Stomach (tissue), 8 donors: ENCODE measurements at regions not wholly inside any gene's neighbourhood (a gene's known extent, or its start where the extent isn't known, plus 50 kb on each side); places are given as distances from the start of the nearest gene placed in this dataset.

Source experiments
- DNase-seq, 2 donors: peaks; one replicate each; pipeline versions ENCODE4 v3.0.0 to v3.0.0-alpha.2; 2013 to 2019
- H3K27ac ChIP-seq, 5 donors: fragments of 200-600 bp in 4 of 5; sonication (generic) in 4 of 5; one replicate each; pipeline ENCODE4 v1.5.1; 2013 to 2019; ENCODE audit warnings: mild to moderate bottlenecking in 1 of 5, moderate library complexity in 1 of 5
- H3K27me3 ChIP-seq, 3 donors: fragments of 200-600 bp; sonication (generic); one replicate each; pipeline ENCODE4 v1.5.1; 2017 to 2019; ENCODE audit warnings: mixed run types in 1 of 3
- H3K36me3 ChIP-seq, 4 donors: fragments of 200-600 bp; sonication (generic); 1 replicate in 3 of 4; 2 replicates in 1 of 4; pipeline ENCODE4 v1.5.1; 2016 to 2019
- H3K4me1 ChIP-seq, 4 donors: fragments of 200-600 bp; sonication (generic); one replicate each; pipeline ENCODE4 v1.5.1; 2016 to 2019
- H3K4me3 ChIP-seq, 4 donors: fragments of 200-600 bp; sonication (generic) in 3 of 4; one replicate each; pipeline ENCODE4 v1.5.1; 2016 to 2019; ENCODE audit warnings: mild to moderate bottlenecking in 1 of 4
- H3K9me3 ChIP-seq, 4 donors: fragments of 200-600 bp; sonication (generic); one replicate each; pipeline ENCODE4 v1.5.1; 2016 to 2019
- EP300 ChIP-seq: sonication (generic); formaldehyde crosslinking; IDR thresholded peaks from one replicate; pipeline ENCODE4 v1.6.1; 2017; ENCODE audit warnings: antibody characterized with exemption
- POLR2A ChIP-seq, 4 donors: fragments of 450-650 bp; IDR thresholded peaks; one replicate each; pipeline ENCODE4 v1.6.1; 2016; ENCODE audit warnings: antibody characterized with exemption in 4 of 4, control low read depth in 2 of 4, mild to moderate bottlenecking in 1 of 4, moderate library complexity in 1 of 4
- POLR2AphosphoS5 ChIP-seq, 3 donors: sonication (generic); formaldehyde crosslinking; IDR thresholded peaks; one replicate each; pipeline ENCODE4 v1.6.1; 2016; ENCODE audit warnings: antibody characterized with exemption in 3 of 3
- WGBS, 5 donors: extraction: QIAGEN DNeasy Blood & Tissue Kit in 3 of 5; methylation state at CpG; one replicate each; pipeline versions ENCODE4 v1.1.5 to v1.1.7; 2013 to 2018; 5-methylcytosine and 5-hydroxymethylcytosine counted together
- intact Hi-C: fragments of 100-400 bp; cut with DNase I; formaldehyde crosslinking; loops from one replicate; pipeline ENCODE4 v1.15.1; 2023; ENCODE audit warnings: low total_unique reads
- TF ChIP-seq, protein P1 (sequence below), 7 experiments: fragments of 450-650 bp in 4 of 7; fragments of 200-600 bp in 3 of 7; sonication (generic) in 3 of 7; IDR thresholded peaks; one replicate each; pipeline ENCODE4 v1.5.1; 2016 to 2019; ENCODE audit warnings: antibody characterized with exemption in 7 of 7, control low read depth in 2 of 7, mild to moderate bottlenecking in 1 of 7
- donor health status: healthy with polysubstance abuse.
- donor health status: Bipolar disorder and iron deficiency.
- donor health status: healthy.

DNA sequence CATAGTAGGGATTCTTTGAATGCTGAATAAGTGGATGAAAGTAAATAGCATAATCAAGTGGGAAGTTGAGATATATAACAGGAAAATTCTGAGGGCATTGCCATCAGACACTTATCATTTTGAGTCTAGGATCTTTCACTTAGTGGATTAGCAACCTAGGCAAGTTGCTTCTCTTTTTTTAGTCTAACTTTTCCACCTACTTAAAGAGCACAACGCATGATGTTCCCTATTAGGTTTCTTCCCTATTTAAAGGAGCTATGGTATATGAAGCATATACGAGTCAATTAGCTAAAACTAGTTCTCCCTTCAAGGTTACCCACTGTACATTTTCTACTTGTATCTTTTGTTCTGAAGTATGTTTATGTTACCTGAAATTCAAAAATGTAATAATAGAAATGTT is 67.1 kb upstream of the HS3ST1 start:
- intact Hi-C loops: no loop called here
- H3K4me3 ChIP-seq: no peak overlapping the region
- H3K27me3 ChIP-seq: no peaks in the 10 kb centered on the region
- peaks cover 0 to 8% (median 2%) of the 10 kb centered on the region in 4 donors for H3K9me3 ChIP-seq
- no peak overlapping the region for H3K27ac ChIP-seq
- no peak for DNase-seq
- WGBS, 5 donors: 75 to 93% (median 84%) methylated on average over 2 of the region's 2 CpGs
- TF ChIP-seq POLR2A (IDR thresholded peaks at IDR 0.05) (no peak), EP300 (no peak), POLR2AphosphoS5 (IDR thresholded peaks at IDR 0.05) (no peak)
- TF ChIP-seq, protein P1, sequence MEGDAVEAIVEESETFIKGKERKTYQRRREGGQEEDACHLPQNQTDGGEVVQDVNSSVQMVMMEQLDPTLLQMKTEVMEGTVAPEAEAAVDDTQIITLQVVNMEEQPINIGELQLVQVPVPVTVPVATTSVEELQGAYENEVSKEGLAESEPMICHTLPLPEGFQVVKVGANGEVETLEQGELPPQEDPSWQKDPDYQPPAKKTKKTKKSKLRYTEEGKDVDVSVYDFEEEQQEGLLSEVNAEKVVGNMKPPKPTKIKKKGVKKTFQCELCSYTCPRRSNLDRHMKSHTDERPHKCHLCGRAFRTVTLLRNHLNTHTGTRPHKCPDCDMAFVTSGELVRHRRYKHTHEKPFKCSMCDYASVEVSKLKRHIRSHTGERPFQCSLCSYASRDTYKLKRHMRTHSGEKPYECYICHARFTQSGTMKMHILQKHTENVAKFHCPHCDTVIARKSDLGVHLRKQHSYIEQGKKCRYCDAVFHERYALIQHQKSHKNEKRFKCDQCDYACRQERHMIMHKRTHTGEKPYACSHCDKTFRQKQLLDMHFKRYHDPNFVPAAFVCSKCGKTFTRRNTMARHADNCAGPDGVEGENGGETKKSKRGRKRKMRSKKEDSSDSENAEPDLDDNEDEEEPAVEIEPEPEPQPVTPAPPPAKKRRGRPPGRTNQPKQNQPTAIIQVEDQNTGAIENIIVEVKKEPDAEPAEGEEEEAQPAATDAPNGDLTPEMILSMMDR (IDR thresholded peaks at IDR 0.05): no peak
- H3K4me1 ChIP-seq: no peaks in the 10 kb centered on the region
- H3K36me3 ChIP-seq: no peaks in the 10 kb centered on the region

DNA sequence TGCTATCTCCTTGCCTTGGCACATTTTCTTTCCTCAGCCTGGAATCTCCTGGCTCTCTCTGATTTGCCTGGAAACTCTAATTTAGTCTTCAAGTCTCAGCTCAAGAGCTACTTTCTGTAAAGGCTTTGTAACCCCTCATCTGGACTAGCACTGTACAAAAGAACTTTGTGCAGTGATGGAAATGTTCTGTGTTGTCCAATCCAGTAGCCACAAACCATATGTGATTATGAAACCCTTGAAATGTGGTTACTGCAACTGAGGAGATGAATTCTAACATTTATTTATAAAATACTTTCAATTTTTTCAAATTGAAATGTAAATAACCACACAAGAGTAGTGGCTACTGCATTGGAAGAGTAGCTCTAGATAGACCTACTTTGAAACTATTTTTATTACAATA is 66.6 kb upstream of the HS3ST1 start:
- intact Hi-C loops: no loop called here
- H3K36me3 ChIP-seq: no peaks in the 10 kb centered on the region
- no peak overlapping the region for H3K4me3 ChIP-seq
- peaks cover 0 to 8% (median 2%) of the 10 kb centered on the region in 4 donors for H3K9me3 ChIP-seq
- H3K27ac ChIP-seq: no peak overlapping the region
- no peak for DNase-seq
- no peaks in the 10 kb centered on the region for H3K4me1 ChIP-seq
- no peaks in the 10 kb centered on the region for H3K27me3 ChIP-seq
- TF ChIP-seq POLR2A (IDR thresholded peaks at IDR 0.05): no peak
- TF ChIP-seq, protein P1 (IDR thresholded peaks at IDR 0.05): no peak

DNA sequence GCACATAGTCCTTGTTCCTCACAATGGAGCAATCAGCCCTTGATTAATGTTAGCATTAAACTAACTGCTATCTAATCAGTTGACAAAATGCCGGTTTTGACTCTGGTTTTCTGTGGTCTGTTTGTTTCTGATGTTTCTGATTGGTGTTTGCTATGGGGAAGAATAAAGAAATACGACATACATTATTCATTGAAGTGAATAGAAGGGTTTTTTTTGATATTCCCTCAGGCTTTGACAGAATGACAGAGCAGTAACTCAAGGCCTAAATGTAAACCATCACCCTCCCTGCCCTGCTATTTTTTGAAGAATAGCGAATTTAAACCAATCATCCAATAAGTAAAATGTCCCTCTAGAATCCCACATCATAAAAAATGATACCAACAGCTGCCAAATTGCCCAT is 65.5 kb upstream of the HS3ST1 start:
- TF ChIP-seq, protein P1 (IDR thresholded peaks at IDR 0.05): no peak
- no peak for TF ChIP-seq POLR2AphosphoS5 (IDR thresholded peaks at IDR 0.05)
- TF ChIP-seq POLR2A (IDR thresholded peaks at IDR 0.05): no peak
- TF ChIP-seq EP300: no peak
- no peaks in the 10 kb centered on the region for H3K4me1 ChIP-seq
- 39 to 53% (median 49%) methylated on average over 3 of the region's 3 CpGs for WGBS, 5 donors
- intact Hi-C loops: no loop called here
- no peak overlapping the region for H3K4me3 ChIP-seq
- no peaks in the 10 kb centered on the region for H3K36me3 ChIP-seq
- no peak for DNase-seq
- no peak overlapping the region for H3K27ac ChIP-seq
- no peaks in the 10 kb centered on the region for H3K27me3 ChIP-seq
- peaks cover 0 to 8% (median 2%) of the 10 kb centered on the region in 4 donors for H3K9me3 ChIP-seq

DNA sequence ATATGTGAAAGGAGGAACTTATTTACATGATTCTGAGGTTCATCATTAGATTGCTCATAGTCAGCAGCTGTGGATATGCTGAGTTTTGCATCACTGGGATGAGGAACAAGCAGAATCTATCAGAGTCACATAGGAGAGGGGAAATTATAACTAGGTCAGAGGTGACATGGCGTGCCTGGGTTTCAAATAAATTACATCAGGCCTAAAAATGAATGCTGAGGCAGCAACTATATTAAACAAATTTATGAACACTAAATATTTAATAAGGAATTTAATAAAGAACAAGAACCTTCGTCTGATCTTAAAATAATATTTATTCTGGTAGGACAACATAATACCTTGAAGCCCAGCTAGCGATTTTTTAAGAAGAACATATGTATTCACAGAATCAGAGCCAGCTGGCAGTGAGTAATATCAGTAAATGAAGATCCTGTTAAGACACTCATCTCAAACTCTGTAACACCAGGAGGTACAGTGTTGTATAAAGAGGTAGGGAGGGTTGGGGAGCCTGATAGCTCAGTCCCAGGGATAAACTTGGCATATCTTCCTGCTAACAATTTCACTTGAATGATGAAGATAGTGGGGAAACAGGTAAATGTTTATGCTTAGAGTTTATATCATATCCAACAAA is 60.9 kb upstream of the HS3ST1 start:
- intact Hi-C loops: no loop called here
- no peak for TF ChIP-seq POLR2AphosphoS5 (IDR thresholded peaks at IDR 0.05)
- no peak for TF ChIP-seq POLR2A (IDR thresholded peaks at IDR 0.05)
- TF ChIP-seq, protein P1 (IDR thresholded peaks at IDR 0.05): no peak
- no peak for TF ChIP-seq EP300
- H3K27ac ChIP-seq: peak overlapping the region in 1 of 5 donors; percentile 21
- 44 to 63% (median 50%) methylated on average over 3 of the region's 3 CpGs for WGBS, 5 donors
- no peaks in the 10 kb centered on the region for H3K36me3 ChIP-seq
- H3K9me3 ChIP-seq: no peaks in the 10 kb centered on the region
- peaks cover 0 to 11% (median 0%) of the 10 kb centered on the region in 4 donors for H3K4me1 ChIP-seq
- DNase-seq: no peak
- no peak overlapping the region for H3K4me3 ChIP-seq
- H3K27me3 ChIP-seq: no peaks in the 10 kb centered on the region
